PC-9 (cell line): ENCODE measurements at regions not wholly inside any gene's neighbourhood (a gene's known extent, or its start where the extent isn't known, plus 50 kb on each side); places are given as distances from the start of the nearest gene placed in this dataset.

Experiments
- BruUV-seq: library from RNA; stranded (reverse); fragments of 400-500 nt; replicated peaks from 2 replicates; lab custom pipeline; 2021; lab: Mats Ljungman, UMichigan
- CTCF ChIA-PET: fragments of 300-600 bp; sonication (Branson Sonifier 250); formaldehyde crosslinking; loops from one replicate; lab custom pipeline; 2022; ENCODE audit warnings: antibody characterized with exemption; lab: Charles Lee
- POLR2A ChIA-PET: fragments of 300-600 bp; sonication (Branson Sonifier 250); formaldehyde crosslinking; loops from one replicate; lab custom pipeline; 2022; ENCODE audit warnings: antibody characterized with exemption; ENCODE audit not compliant: unreplicated experiment; lab: Charles Lee
- DNase-seq, 2 experiments: peaks; one replicate each; pipeline versions ENCODE4 v3.0.0 to v3.0.0-alpha.2; 2015 to 2022; ENCODE audit warnings: mixed read lengths in 1 of 2
- H2AFZ ChIP-seq: fragments of 200-600 bp; sonication (generic); 2 replicates; pipeline ENCODE4 v1.8.1; 2017; ENCODE audit warnings: antibody characterized with exemption
- H3F3A ChIP-seq: fragments of 200-600 bp; sonication (generic); 2 replicates; pipeline ENCODE4 v1.8.1; 2017; ENCODE audit warnings: antibody characterized with exemption, mild to moderate bottlenecking, low read depth; ENCODE audit not compliant: insufficient read depth
- H3K27ac ChIP-seq: fragments of 200-600 bp; sonication (generic); 2 replicates; pipeline ENCODE4 v1.6.1; 2016; ENCODE audit warnings: mixed run types
- H3K27me3 ChIP-seq: fragments of 200-600 bp; sonication (generic); 2 replicates; pipeline ENCODE4 v1.6.1; 2016; ENCODE audit warnings: low read depth, mixed run types; ENCODE audit not compliant: insufficient read depth
- H3K36me3 ChIP-seq: fragments of 200-600 bp; sonication (generic); 2 replicates; pipeline ENCODE4 v1.6.1; 2016; ENCODE audit warnings: low read depth, mixed run types
- H3K4me1 ChIP-seq: fragments of 200-600 bp; sonication (generic); replicated peaks from 2 replicates; pipeline ENCODE4 v1.6.1; 2016; ENCODE audit warnings: mixed run types; ENCODE audit not compliant: insufficient read depth
- H3K4me2 ChIP-seq: fragments of 200-600 bp; sonication (generic); 2 replicates; pipeline ENCODE4 v1.6.1; 2017; ENCODE audit warnings: mixed run types
- H3K4me3 ChIP-seq: fragments of 200-600 bp; sonication (generic); 2 replicates; pipeline ENCODE4 v1.6.1; 2016; ENCODE audit warnings: mixed run types
- H3K79me2 ChIP-seq: fragments of 200-600 bp; sonication (generic); 2 replicates; pipeline ENCODE4 v1.6.1; 2017; ENCODE audit warnings: low read depth, mixed run types
- H3K9me2 ChIP-seq: fragments of 200-600 bp; sonication (generic); 2 replicates; pipeline ENCODE4 v1.8.1; 2017; ENCODE audit warnings: mild to moderate bottlenecking; ENCODE audit not compliant: insufficient read depth
- H3K9me3 ChIP-seq: fragments of 200-600 bp; sonication (generic); 2 replicates; pipeline ENCODE4 v1.8.1; 2016; ENCODE audit warnings: low read depth; ENCODE audit not compliant: insufficient read depth
- H4K20me1 ChIP-seq: fragments of 200-600 bp; sonication (generic); 2 replicates; pipeline ENCODE4 v1.8.1; 2017; ENCODE audit not compliant: insufficient read depth
- CTCF ChIP-seq: fragments of 200-600 bp; sonication (generic); conservative IDR thresholded peaks from 2 replicates; pipeline ENCODE4 v1.6.1; 2017; ENCODE audit warnings: mixed run types, antibody characterized with exemption, mild to moderate bottlenecking, moderate library complexity
- EZH2 ChIP-seq: fragments of 200-600 bp; sonication (generic); IDR thresholded peaks from 2 replicates; pipeline ENCODE4 v1.8.0; 2017; ENCODE audit warnings: antibody characterized with exemption, low read depth
- intact Hi-C: fragments of 100-400 bp; cut with micrococcal nuclease; formaldehyde crosslinking; loops from one replicate; pipeline ENCODE4 v1.10.0; 2022; ENCODE audit not compliant: unreplicated experiment

DNA sequence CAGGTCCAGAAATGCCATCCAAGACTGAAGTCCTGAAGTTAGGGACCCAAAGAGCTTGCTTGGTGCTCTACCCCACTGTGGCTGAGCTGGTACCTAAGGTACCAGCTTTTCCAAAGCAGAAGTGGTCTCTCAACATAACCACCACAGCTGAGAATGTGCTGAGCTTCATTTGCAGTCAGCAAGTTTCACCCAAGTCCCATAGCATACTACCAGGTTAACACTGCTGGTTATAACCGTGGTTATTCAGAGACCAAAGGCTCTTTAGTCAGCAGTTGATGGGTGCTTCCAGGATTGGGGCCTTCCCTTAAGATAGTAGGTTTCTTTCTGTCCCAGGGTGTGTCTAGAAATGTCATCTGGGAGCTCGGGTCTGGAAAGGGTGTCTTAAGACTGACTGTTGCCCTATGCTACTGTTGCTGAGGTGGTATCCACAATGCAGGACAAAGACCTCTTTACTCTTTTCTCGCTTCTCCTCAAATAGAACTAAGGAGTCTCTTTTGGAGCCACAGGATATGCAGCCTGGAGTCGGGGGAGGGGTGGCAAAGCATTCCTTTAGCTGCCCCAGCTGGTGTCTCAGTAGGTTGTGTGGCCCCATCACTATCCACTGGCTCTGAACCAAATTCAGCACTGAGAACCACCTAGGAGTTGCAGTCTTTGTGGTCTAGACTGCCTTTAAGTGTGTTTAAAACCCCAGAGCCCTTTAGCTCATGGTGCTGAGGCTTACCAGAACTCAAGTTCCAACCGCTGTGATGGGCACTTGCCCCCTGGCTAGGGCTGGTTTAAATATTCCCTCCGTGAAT lies 354.9 kb upstream of the SEMA3C start:
- Histone ChIP-seq H3K4me3 (no peak overlapping the region), H3K27ac (no peak overlapping the region), H3K79me2 (no peaks in the 10 kb centered on the region), H4K20me1 (no peaks in the 10 kb centered on the region), H3K9me3 (no peaks in the 10 kb centered on the region; the same call in 1 of the 2 replicates), H2AFZ (no peak overlapping the region), H3K4me1 (no peaks in the 10 kb centered on the region), H3K4me2 (no peak overlapping the region), H3F3A (no peaks in the 10 kb centered on the region), H3K27me3 (no peaks in the 10 kb centered on the region), H3K36me3 (no peaks in the 10 kb centered on the region), H3K9me2 (no peaks in the 10 kb centered on the region; the same call in 1 of the 2 replicates)
- POLR2A ChIA-PET: no interaction called here
- intact Hi-C loops: no loop called here
- DNase-seq: no peak
- TF ChIP-seq EZH2 (no peak), CTCF (no peak)
- BruUV-seq: no TSS peak
- CTCF ChIA-PET: no interaction called here

GRCh38 chr7:81272176-81272575 lies 353.3 kb upstream of the SEMA3C start:
- no peaks in the 10 kb centered on the region; the same call in 1 of the 2 replicates for H3K9me3 ChIP-seq
- H3K36me3 ChIP-seq: no peaks in the 10 kb centered on the region
- no peak overlapping the region for H3K4me2 ChIP-seq
- H3K27me3 ChIP-seq: no peaks in the 10 kb centered on the region
- no peaks in the 10 kb centered on the region for H3K79me2 ChIP-seq
- POLR2A ChIA-PET: no interaction called here
- H3K4me3 ChIP-seq: no peak overlapping the region
- DNase-seq: no peak
- H3K9me2 ChIP-seq: no peaks in the 10 kb centered on the region; the same call in 1 of the 2 replicates
- intact Hi-C loops: no loop called here
- TF ChIP-seq CTCF (no peak), EZH2 (no peak)
- no peaks in the 10 kb centered on the region for H3K4me1 ChIP-seq
- CTCF ChIA-PET: no interaction called here
- H2AFZ ChIP-seq: no peak overlapping the region
- H4K20me1 ChIP-seq: no peaks in the 10 kb centered on the region
- no peak overlapping the region for H3K27ac ChIP-seq
- BruUV-seq: no TSS peak
- no peaks in the 10 kb centered on the region for H3F3A ChIP-seq

DNA sequence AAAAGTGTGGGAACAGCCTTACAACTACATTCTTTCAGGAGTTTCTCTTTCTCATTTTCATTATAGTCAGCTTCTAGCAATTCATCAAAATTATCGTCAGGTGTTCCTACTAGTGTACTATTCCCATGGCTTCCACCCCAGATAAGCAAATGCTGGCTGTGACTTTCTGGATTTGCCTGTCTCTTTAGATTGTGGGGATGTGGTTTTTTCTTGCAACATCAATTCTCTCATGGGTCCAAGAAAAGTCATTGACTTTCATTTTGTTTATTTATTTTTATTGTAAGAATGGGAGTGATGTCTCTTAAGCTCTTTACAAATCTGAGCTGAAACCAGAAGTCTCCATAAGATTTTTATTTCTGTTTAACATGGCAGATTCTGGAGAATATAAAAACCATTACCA lies 349.7 kb upstream of the SEMA3C start:
- no peaks in the 10 kb centered on the region; the same call in 1 of the 2 replicates for H3K9me2 ChIP-seq
- H4K20me1 ChIP-seq: no peaks in the 10 kb centered on the region
- H3K27me3 ChIP-seq: no peaks in the 10 kb centered on the region
- no peak for TF ChIP-seq CTCF
- no peak for TF ChIP-seq EZH2
- H2AFZ ChIP-seq: no peak overlapping the region
- no peaks in the 10 kb centered on the region for H3K4me1 ChIP-seq
- no peaks in the 10 kb centered on the region for H3K79me2 ChIP-seq
- intact Hi-C loops: no loop called here
- no peak overlapping the region for H3K27ac ChIP-seq
- H3K36me3 ChIP-seq: no peaks in the 10 kb centered on the region
- POLR2A ChIA-PET: no interaction called here
- no peak for DNase-seq
- no peak overlapping the region for H3K4me2 ChIP-seq
- H3K4me3 ChIP-seq: no peak overlapping the region
- no TSS peak for BruUV-seq
- H3F3A ChIP-seq: no peaks in the 10 kb centered on the region
- 0 out of 2 replicates have a peak, but pooled peaks cover 6% of the 10 kb centered on the region for H3K9me3 ChIP-seq
- CTCF ChIA-PET: no interaction called here
